Pancreas (tissue), 10 donors: ENCODE measurements at regions not wholly inside any gene's neighbourhood (a gene's known extent, or its start where the extent isn't known, plus 50 kb on each side); places are given as distances from the start of the nearest gene placed in this dataset.

Source experiments
- ATAC-seq, 4 donors: fragments of 200-7000 bp; cut with Tn5 transposase; one replicate each; pipeline versions ENCODE4 v1.8.0 to v1.9.1; 2020; ENCODE audit warnings: mild to moderate bottlenecking in 4 of 4, moderate library complexity in 4 of 4
- DNase-seq, 6 donors: peaks; one replicate each; pipeline ENCODE4 v3.0.0-alpha.2; 2020
- FAIRE-seq: peaks from 2 replicates; lab custom pipeline; 2012; peaks lifted over from hg19 to GRCh38; lab: Jason Lieb, UNC
- H3K27ac ChIP-seq, 4 donors: fragments of 200-600 bp; sonication (generic); 1 replicate in 3 of 4; 2 replicates in 1 of 4; pipeline versions ENCODE4 v1.5.0 to v1.8.0; 2020
- H3K27me3 ChIP-seq, 4 donors: fragments of 200-600 bp; one replicate each; pipeline ENCODE4 v1.8.0; 2021
- H3K36me3 ChIP-seq, 3 donors: fragments of 200-600 bp; sonication (generic) in 1 of 3; one replicate each; pipeline versions ENCODE4 v1.5.0 to v1.8.0; 2020 to 2021
- H3K4me1 ChIP-seq, 3 donors: fragments of 200-600 bp; one replicate each; pipeline ENCODE4 v1.8.0; 2021
- H3K4me3 ChIP-seq, 4 donors: fragments of 200-600 bp; sonication (generic) in 2 of 4; one replicate each; pipeline versions ENCODE4 v1.5.0 to v1.8.0; 2020 to 2021
- H3K9me3 ChIP-seq, 4 donors: fragments of 200-600 bp; one replicate each; pipeline ENCODE4 v1.8.0; 2021
- WGBS, 2 donors: extraction: QIAGEN DNeasy Blood & Tissue Kit; methylation state at CpG; one replicate each; pipeline ENCODE4 v1.1.7; 2013; 5-methylcytosine and 5-hydroxymethylcytosine counted together
- intact Hi-C, 3 donors: fragments of 100-400 bp; cut with DNase I; formaldehyde crosslinking; loops; one replicate each; pipeline versions ENCODE4 v1.11.1 to v1.14.2; 2022
- TF ChIP-seq, protein P1 (sequence below), 4 donors: fragments of 200-600 bp; sonication (generic) in 3 of 4; IDR thresholded peaks; one replicate each; pipeline versions ENCODE4 v1.5.0 to v1.8.0; 2021; ENCODE audit warnings: antibody characterized with exemption in 4 of 4
- donor health status: healthy with polysubstance abuse.
- donor health status: DM: no; HTN: no; CAD: no; lungs with moderate emphysema.
- donor health status: DM: no; HTN: no; CAD: no.
- donor health status: control.
- donor health status: control.
- donor health status: Bipolar disorder and iron deficiency.
- donor health status: DM: yes; HTN: yes; CAD: no.
- donor health status: DM: no; HTN: no; CAD: no.
- donor health status: DM: no; HTN: no; CAD: no.
- donor health status: DM: yes; HTN: yes; CAD: no.

GRCh38 chr10:64976150-64976549 is 1454.9 kb downstream of the REEP3 start:
- no peak for ATAC-seq
- Histone ChIP-seq H3K4me1 (no peaks in the 10 kb centered on the region), H3K4me3 (no peak overlapping the region), H3K27me3 (peaks cover 0 to 6% (median 0%) of the 10 kb centered on the region in 4 donors), H3K27ac (no peak overlapping the region), H3K9me3 (no peaks in the 10 kb centered on the region), H3K36me3 (no peaks in the 10 kb centered on the region)
- DNase-seq: no peak
- intact Hi-C loops: no loop called here
- TF ChIP-seq, protein P1, sequence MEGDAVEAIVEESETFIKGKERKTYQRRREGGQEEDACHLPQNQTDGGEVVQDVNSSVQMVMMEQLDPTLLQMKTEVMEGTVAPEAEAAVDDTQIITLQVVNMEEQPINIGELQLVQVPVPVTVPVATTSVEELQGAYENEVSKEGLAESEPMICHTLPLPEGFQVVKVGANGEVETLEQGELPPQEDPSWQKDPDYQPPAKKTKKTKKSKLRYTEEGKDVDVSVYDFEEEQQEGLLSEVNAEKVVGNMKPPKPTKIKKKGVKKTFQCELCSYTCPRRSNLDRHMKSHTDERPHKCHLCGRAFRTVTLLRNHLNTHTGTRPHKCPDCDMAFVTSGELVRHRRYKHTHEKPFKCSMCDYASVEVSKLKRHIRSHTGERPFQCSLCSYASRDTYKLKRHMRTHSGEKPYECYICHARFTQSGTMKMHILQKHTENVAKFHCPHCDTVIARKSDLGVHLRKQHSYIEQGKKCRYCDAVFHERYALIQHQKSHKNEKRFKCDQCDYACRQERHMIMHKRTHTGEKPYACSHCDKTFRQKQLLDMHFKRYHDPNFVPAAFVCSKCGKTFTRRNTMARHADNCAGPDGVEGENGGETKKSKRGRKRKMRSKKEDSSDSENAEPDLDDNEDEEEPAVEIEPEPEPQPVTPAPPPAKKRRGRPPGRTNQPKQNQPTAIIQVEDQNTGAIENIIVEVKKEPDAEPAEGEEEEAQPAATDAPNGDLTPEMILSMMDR (IDR thresholded peaks at IDR 0.05): no peak
- FAIRE-seq: no peak
- 85% methylated on average over 2 of the region's 2 CpGs for WGBS, 2 donors

- H3K9me3 ChIP-seq: no peaks in the 10 kb centered on the region
- no peak for DNase-seq
- H3K4me3 ChIP-seq: no peak overlapping the region
- intact Hi-C loops: no loop called here
- H3K36me3 ChIP-seq: no peaks in the 10 kb centered on the region
- FAIRE-seq: peak; percentile 86
- no peak overlapping the region for H3K27ac ChIP-seq
- H3K4me1 ChIP-seq: no peaks in the 10 kb centered on the region
- no peak for ATAC-seq
- TF ChIP-seq, protein P1 (IDR thresholded peaks at IDR 0.05): peak in 1 of 4 donors; percentile 13
- peaks cover 0 to 6% (median 0%) of the 10 kb centered on the region in 4 donors for H3K27me3 ChIP-seq
Measured at GRCh38 chr10:64977915-64978314, 1456.7 kb downstream of the REEP3 start.

- Histone ChIP-seq H3K27ac (no peak overlapping the region), H3K27me3 (no peaks in the 10 kb centered on the region), H3K4me1 (no peaks in the 10 kb centered on the region), H3K9me3 (no peaks in the 10 kb centered on the region), H3K4me3 (no peak overlapping the region), H3K36me3 (no peaks in the 10 kb centered on the region)
- FAIRE-seq: no peak
- intact Hi-C loops: no loop called here
- WGBS, 2 donors: 91 to 92% methylated on average over 3 of the region's 3 CpGs
- ATAC-seq: no peak
- TF ChIP-seq, protein P1 (IDR thresholded peaks at IDR 0.05): no peak
- DNase-seq: no peak
Measured at GRCh38 chr10:64996886-64997285, 1475.7 kb downstream of the REEP3 start.

DNA sequence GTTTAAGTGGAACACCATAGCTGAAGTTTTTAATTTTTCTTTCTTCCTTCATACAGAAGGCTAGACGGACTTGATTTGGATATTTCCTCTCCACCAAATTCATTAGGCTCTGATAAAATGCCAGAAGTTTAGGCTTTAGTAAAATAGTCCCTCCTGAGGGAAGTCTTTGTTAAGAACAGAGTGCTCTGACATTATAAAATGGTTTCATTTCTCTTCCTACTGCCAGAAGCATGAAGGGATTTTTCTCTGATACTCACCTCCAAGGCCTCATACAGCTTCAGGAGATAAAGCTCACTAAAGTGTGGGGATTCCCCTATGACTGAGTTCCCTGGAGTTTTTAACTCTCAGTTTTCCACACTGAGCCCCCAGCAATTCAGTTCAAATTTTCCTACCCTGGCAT is 1489.6 kb downstream of the REEP3 start:
- intact Hi-C loops: no loop called here
- Histone ChIP-seq H3K36me3 (no peaks in the 10 kb centered on the region), H3K27ac (no peak overlapping the region), H3K9me3 (no peaks in the 10 kb centered on the region), H3K27me3 (no peaks in the 10 kb centered on the region), H3K4me1 (no peaks in the 10 kb centered on the region), H3K4me3 (no peak overlapping the region)
- TF ChIP-seq, protein P1 (IDR thresholded peaks at IDR 0.05): no peak
- DNase-seq (no peak), ATAC-seq (peak in 1 of 4 donors; percentile 67), FAIRE-seq (no peak)
- 34 to 70% methylated on average over 1 of the region's 1 CpG for WGBS, 2 donors

DNA sequence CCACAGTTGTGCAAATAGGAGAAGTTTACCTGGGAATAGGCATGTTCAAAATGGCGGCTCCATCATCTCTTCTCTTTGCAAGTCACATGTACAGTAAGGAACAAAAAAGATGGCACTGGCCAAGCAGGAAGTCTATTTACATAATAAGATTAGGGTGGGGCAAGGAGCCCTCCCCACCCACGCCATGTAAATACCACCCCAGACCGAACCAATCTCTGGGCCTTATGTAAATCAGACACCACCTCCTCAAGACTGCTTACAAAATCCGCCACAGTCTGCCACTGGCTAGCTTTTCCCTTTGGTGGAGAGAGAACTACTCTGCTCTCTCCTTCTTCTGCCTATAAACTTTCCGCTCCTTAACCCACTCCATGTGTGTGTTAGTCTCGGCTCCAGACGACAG is 1496.3 kb downstream of the REEP3 start:
- intact Hi-C loops: no loop called here
- Histone ChIP-seq H3K27me3 (no peaks in the 10 kb centered on the region), H3K4me3 (no peak overlapping the region), H3K4me1 (no peaks in the 10 kb centered on the region), H3K27ac (no peak overlapping the region), H3K36me3 (no peaks in the 10 kb centered on the region), H3K9me3 (no peaks in the 10 kb centered on the region)
- ATAC-seq: no peak
- TF ChIP-seq, protein P1 (IDR thresholded peaks at IDR 0.05): no peak
- DNase-seq: no peak
- WGBS, 2 donors: 93 to 96% methylated on average over 7 of the region's 7 CpGs
- FAIRE-seq: no peak
